ENCODE measurements at regions not wholly inside any gene's neighbourhood (a gene's known extent, or its start where the extent isn't known, plus 50 kb on each side); places are given as distances from the start of the nearest gene placed in this dataset.
"Not testable (repeated sequence)": the region's sequence is repeated elsewhere in the genome, so short reads cannot be mapped to it uniquely, and the experiment has no call there.

DNA sequence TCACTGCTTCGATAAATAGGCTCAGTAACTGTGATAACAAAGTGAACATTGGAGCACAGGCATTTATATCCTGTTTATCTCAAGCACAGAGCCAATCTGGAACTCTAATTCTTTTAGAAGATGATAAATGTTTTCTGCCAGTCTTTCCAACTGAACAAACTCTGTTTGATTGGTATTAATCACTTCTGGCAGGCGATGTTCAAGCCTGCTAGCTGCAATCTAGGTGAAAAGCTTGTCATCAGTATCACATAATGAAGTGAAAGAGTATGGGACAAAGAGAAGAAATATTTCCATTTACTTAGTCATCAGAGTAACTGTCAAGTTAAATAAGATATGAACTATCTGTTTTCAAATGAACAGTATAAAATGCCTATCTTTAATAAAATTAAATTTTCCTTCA lies 577.3 kb downstream of the VGLL3 start:
- Histone ChIP-seq H3K79me2 (ENCODE audit: low read length) (no peaks in the 10 kb centered on the region), H3K36me3 (ENCODE audit: insufficient read depth, low read length) (no peaks in the 10 kb centered on the region), H3K9me3 (ENCODE audit: low read length) (peaks cover 13% of the 10 kb centered on the region), H3K27me3 (ENCODE audit: low read length) (no peaks in the 10 kb centered on the region), H3K27ac (ENCODE audit: low read length) (no peak overlapping the region), H3K4me3 (ENCODE audit: low read length) (no peak overlapping the region), H3K4me1 (ENCODE audit: low read length) (no peaks in the 10 kb centered on the region), H2AFZ (ENCODE audit: low read length) (no peak overlapping the region), H3K4me2 (ENCODE audit: low read depth, low read length, poor library complexity, severe bottlenecking) (no peak overlapping the region), H3K9ac (ENCODE audit: low read length) (no peak overlapping the region), H3K9me2 (replicated peaks; ENCODE audit: insufficient read depth, low read length) (no peaks in the 10 kb centered on the region), H4K20me1 (ENCODE audit: insufficient read depth, low read depth, low read length) (no peaks in the 10 kb centered on the region)
- no peak for DNase-seq

DNA sequence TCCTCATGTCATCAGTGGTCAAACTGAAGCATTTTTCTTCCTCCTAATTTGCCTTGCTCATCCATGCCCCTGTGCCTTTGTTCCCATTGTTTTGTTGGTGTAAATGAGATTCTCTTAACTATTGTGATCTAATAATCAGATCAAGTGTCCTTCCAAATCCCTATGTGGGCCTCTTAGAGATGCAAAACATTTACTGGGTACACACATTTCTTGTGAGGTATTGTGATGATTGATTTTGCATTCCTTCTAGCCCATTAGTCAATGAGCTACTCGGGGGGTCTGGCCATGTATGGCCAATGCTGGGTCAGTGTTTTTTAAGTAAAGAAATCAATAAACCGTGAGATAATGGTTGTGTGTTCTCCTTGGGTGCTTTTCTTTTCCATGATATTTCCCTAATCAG lies 580.4 kb downstream of the VGLL3 start:
- Histone ChIP-seq H3K9ac (ENCODE audit: low read length) (no peak overlapping the region), H3K4me2 (ENCODE audit: low read depth, low read length, poor library complexity, severe bottlenecking) (no peak overlapping the region), H3K27ac (ENCODE audit: low read length) (no peak overlapping the region), H2AFZ (ENCODE audit: low read length) (no peak overlapping the region), H3K79me2 (ENCODE audit: low read length) (no peaks in the 10 kb centered on the region), H3K27me3 (ENCODE audit: low read length) (no peaks in the 10 kb centered on the region), H3K36me3 (ENCODE audit: insufficient read depth, low read length) (no peaks in the 10 kb centered on the region), H3K9me2 (replicated peaks; ENCODE audit: insufficient read depth, low read length) (no peaks in the 10 kb centered on the region), H3K4me1 (ENCODE audit: low read length) (no peaks in the 10 kb centered on the region), H3K9me3 (ENCODE audit: low read length) (peaks cover 20% of the 10 kb centered on the region), H4K20me1 (ENCODE audit: insufficient read depth, low read depth, low read length) (no peaks in the 10 kb centered on the region), H3K4me3 (ENCODE audit: low read length) (no peak overlapping the region)
- no peak for DNase-seq

- not testable (repeated sequence) for H3K4me3 ChIP-seq (ENCODE audit: low read length); H2AFZ ChIP-seq (ENCODE audit: low read length); H3K4me2 ChIP-seq (ENCODE audit: low read depth, low read length, poor library complexity, severe bottlenecking); H3K79me2 ChIP-seq (ENCODE audit: low read length); DNase-seq; H3K27me3 ChIP-seq (ENCODE audit: low read length); H4K20me1 ChIP-seq (ENCODE audit: insufficient read depth, low read depth, low read length); H3K27ac ChIP-seq (ENCODE audit: low read length); H3K36me3 ChIP-seq (ENCODE audit: insufficient read depth, low read length); H3K4me1 ChIP-seq (ENCODE audit: low read length); H3K9me2 ChIP-seq (replicated peaks; ENCODE audit: insufficient read depth, low read length); H3K9ac ChIP-seq (ENCODE audit: low read length); H3K9me3 ChIP-seq (ENCODE audit: low read length)
Measured at GRCh38 chr3:86389759-86390158, 601.2 kb downstream of the VGLL3 start.

DNA sequence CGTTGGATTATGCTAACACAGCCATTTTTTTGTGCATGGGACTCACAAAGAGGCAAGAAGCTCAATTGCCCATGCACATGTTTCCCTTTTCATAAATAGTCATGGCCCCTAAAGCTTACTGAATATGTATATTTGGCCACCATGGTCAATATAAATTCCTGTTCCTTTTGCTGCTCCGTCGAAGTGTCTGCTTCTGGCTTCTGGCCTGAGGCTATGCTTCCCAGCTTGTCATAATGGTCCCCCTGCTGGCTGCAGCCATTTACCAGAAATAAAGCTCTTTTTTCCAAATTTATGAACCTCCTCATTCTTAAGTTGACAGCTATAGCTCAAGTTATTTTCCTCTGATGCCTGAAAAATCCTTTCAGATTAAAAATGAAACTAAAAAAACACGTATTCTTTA lies 602.1 kb downstream of the VGLL3 start:
- Histone ChIP-seq H3K9me3 (ENCODE audit: low read length) (peaks cover 2% of the 10 kb centered on the region), H3K9me2 (replicated peaks; ENCODE audit: insufficient read depth, low read length) (no peaks in the 10 kb centered on the region), H3K36me3 (ENCODE audit: insufficient read depth, low read length) (no peaks in the 10 kb centered on the region), H3K4me2 (ENCODE audit: low read depth, low read length, poor library complexity, severe bottlenecking) (no peak overlapping the region), H3K4me3 (ENCODE audit: low read length) (no peak overlapping the region), H4K20me1 (ENCODE audit: insufficient read depth, low read depth, low read length) (no peaks in the 10 kb centered on the region), H3K9ac (ENCODE audit: low read length) (no peak overlapping the region), H3K27ac (ENCODE audit: low read length) (no peak overlapping the region), H3K4me1 (ENCODE audit: low read length) (no peaks in the 10 kb centered on the region), H3K79me2 (ENCODE audit: low read length) (no peaks in the 10 kb centered on the region), H3K27me3 (ENCODE audit: low read length) (no peaks in the 10 kb centered on the region), H2AFZ (ENCODE audit: low read length) (no peak overlapping the region)
- no peak for DNase-seq

DNA sequence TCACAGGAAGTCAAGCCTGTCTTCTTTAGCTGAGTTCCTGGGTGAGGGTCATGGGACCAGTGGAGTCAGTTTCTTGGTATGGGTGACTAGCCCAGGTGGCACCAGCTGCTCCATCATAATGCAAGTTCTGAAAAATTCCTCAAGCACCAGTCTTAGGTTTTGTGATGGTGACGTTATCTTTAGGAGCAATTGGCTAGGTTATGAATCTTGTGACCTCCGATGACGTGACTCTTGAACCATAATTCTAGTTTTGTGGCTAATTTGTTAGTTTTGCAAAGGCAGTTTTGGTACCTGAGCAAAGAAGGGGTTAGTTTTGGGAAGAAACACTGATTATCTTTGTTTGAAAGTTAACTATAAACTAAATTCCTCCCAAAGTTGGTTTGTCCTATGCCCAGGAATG lies 608.4 kb downstream of the VGLL3 start:
- no peak overlapping the region for H3K27ac ChIP-seq (ENCODE audit: low read length)
- H3K9ac ChIP-seq (ENCODE audit: low read length) = no peak overlapping the region
- no peak overlapping the region for H3K4me2 ChIP-seq (ENCODE audit: low read depth, low read length, poor library complexity, severe bottlenecking)
- H3K4me1 ChIP-seq (ENCODE audit: low read length) = no peaks in the 10 kb centered on the region
- no peaks in the 10 kb centered on the region for H3K27me3 ChIP-seq (ENCODE audit: low read length)
- H2AFZ ChIP-seq (ENCODE audit: low read length) = no peak overlapping the region
- peaks cover 10% of the 10 kb centered on the region for H3K9me3 ChIP-seq (ENCODE audit: low read length)
- no peak overlapping the region for H3K4me3 ChIP-seq (ENCODE audit: low read length)
- H3K36me3 ChIP-seq (ENCODE audit: insufficient read depth, low read length) = no peaks in the 10 kb centered on the region
- no peak for DNase-seq
- no peaks in the 10 kb centered on the region for H3K79me2 ChIP-seq (ENCODE audit: low read length)
- H3K9me2 ChIP-seq (replicated peaks; ENCODE audit: insufficient read depth, low read length) = no peaks in the 10 kb centered on the region
- H4K20me1 ChIP-seq (ENCODE audit: insufficient read depth, low read depth, low read length) = no peaks in the 10 kb centered on the region

- Histone ChIP-seq H4K20me1 (ENCODE audit: insufficient read depth, low read depth, low read length) (no peaks in the 10 kb centered on the region), H3K4me3 (ENCODE audit: low read length) (no peak overlapping the region), H3K36me3 (ENCODE audit: insufficient read depth, low read length) (no peaks in the 10 kb centered on the region), H3K27me3 (ENCODE audit: low read length) (no peaks in the 10 kb centered on the region), H3K9me2 (replicated peaks; ENCODE audit: insufficient read depth, low read length) (no peaks in the 10 kb centered on the region), H2AFZ (ENCODE audit: low read length) (no peak overlapping the region), H3K9me3 (ENCODE audit: low read length) (peaks cover 11% of the 10 kb centered on the region), H3K4me2 (ENCODE audit: low read depth, low read length, poor library complexity, severe bottlenecking) (no peak overlapping the region), H3K4me1 (ENCODE audit: low read length) (no peaks in the 10 kb centered on the region), H3K9ac (ENCODE audit: low read length) (no peak overlapping the region), H3K79me2 (ENCODE audit: low read length) (no peaks in the 10 kb centered on the region), H3K27ac (ENCODE audit: low read length) (no peak overlapping the region)
- DNase-seq = no peak
Measured at GRCh38 chr3:86381247-86381646, 609.7 kb downstream of the VGLL3 start.

GRCh38 chr3:86379280-86379679 lies 611.7 kb downstream of the VGLL3 start:
- Histone ChIP-seq H3K9me2 (replicated peaks; ENCODE audit: insufficient read depth, low read length) (no peaks in the 10 kb centered on the region), H3K4me1 (ENCODE audit: low read length) (no peaks in the 10 kb centered on the region), H3K4me2 (ENCODE audit: low read depth, low read length, poor library complexity, severe bottlenecking) (no peak overlapping the region), H3K27me3 (ENCODE audit: low read length) (no peaks in the 10 kb centered on the region), H2AFZ (ENCODE audit: low read length) (no peak overlapping the region), H4K20me1 (ENCODE audit: insufficient read depth, low read depth, low read length) (no peaks in the 10 kb centered on the region), H3K36me3 (ENCODE audit: insufficient read depth, low read length) (no peaks in the 10 kb centered on the region), H3K79me2 (ENCODE audit: low read length) (no peaks in the 10 kb centered on the region), H3K27ac (ENCODE audit: low read length) (no peak overlapping the region), H3K9ac (ENCODE audit: low read length) (no peak overlapping the region), H3K9me3 (ENCODE audit: low read length) (peaks cover 11% of the 10 kb centered on the region), H3K4me3 (ENCODE audit: low read length) (no peak overlapping the region)
- DNase-seq = no peak

DNA sequence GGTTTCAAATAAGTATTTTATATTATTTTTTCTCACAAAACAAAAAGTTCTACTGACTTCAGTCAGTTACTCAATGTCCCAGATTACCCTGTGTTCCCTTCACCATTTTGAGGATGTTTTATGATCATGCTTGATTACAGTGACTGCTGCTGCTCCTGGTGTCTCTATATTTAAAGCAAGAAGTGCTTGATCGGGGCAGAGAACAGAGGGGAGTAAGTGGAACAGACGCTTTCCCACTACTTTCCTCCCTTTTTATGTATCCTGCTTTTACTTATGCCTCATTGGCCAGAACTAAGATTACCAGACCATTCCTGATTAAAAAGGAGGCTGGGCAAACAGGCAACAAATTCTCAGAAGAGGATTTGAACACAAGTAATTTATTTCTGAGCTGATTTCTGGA lies 612.1 kb downstream of the VGLL3 start:
- Histone ChIP-seq H3K36me3 (ENCODE audit: insufficient read depth, low read length) (no peaks in the 10 kb centered on the region), H3K79me2 (ENCODE audit: low read length) (no peaks in the 10 kb centered on the region), H3K9me2 (replicated peaks; ENCODE audit: insufficient read depth, low read length) (no peaks in the 10 kb centered on the region), H2AFZ (ENCODE audit: low read length) (no peak overlapping the region), H3K4me2 (ENCODE audit: low read depth, low read length, poor library complexity, severe bottlenecking) (no peak overlapping the region), H3K4me3 (ENCODE audit: low read length) (no peak overlapping the region), H3K9me3 (ENCODE audit: low read length) (peaks cover 9% of the 10 kb centered on the region), H4K20me1 (ENCODE audit: insufficient read depth, low read depth, low read length) (no peaks in the 10 kb centered on the region), H3K4me1 (ENCODE audit: low read length) (no peaks in the 10 kb centered on the region), H3K9ac (ENCODE audit: low read length) (no peak overlapping the region), H3K27me3 (ENCODE audit: low read length) (no peaks in the 10 kb centered on the region), H3K27ac (ENCODE audit: low read length) (no peak overlapping the region)
- no peak for DNase-seq

- not testable (repeated sequence) for H3K4me3 ChIP-seq (ENCODE audit: low read length); H3K79me2 ChIP-seq (ENCODE audit: low read length); H2AFZ ChIP-seq (ENCODE audit: low read length); H3K4me1 ChIP-seq (ENCODE audit: low read length); H3K9ac ChIP-seq (ENCODE audit: low read length); H3K4me2 ChIP-seq (ENCODE audit: low read depth, low read length, poor library complexity, severe bottlenecking); H3K27me3 ChIP-seq (ENCODE audit: low read length); H3K27ac ChIP-seq (ENCODE audit: low read length); H3K9me3 ChIP-seq (ENCODE audit: low read length); DNase-seq; H4K20me1 ChIP-seq (ENCODE audit: insufficient read depth, low read depth, low read length); H3K36me3 ChIP-seq (ENCODE audit: insufficient read depth, low read length); H3K9me2 ChIP-seq (replicated peaks; ENCODE audit: insufficient read depth, low read length)
Measured at GRCh38 chr3:86335566-86335965, 655.4 kb downstream of the VGLL3 start.
